ENCODE measurements at regions not wholly inside any gene's neighbourhood (a gene's known extent, or its start where the extent isn't known, plus 50 kb on each side); places are given as distances from the start of the nearest gene placed in this dataset.
"Not testable (repeated sequence)": the region's sequence is repeated elsewhere in the genome, so short reads cannot be mapped to it uniquely, and the experiment has no call there.

DNA sequence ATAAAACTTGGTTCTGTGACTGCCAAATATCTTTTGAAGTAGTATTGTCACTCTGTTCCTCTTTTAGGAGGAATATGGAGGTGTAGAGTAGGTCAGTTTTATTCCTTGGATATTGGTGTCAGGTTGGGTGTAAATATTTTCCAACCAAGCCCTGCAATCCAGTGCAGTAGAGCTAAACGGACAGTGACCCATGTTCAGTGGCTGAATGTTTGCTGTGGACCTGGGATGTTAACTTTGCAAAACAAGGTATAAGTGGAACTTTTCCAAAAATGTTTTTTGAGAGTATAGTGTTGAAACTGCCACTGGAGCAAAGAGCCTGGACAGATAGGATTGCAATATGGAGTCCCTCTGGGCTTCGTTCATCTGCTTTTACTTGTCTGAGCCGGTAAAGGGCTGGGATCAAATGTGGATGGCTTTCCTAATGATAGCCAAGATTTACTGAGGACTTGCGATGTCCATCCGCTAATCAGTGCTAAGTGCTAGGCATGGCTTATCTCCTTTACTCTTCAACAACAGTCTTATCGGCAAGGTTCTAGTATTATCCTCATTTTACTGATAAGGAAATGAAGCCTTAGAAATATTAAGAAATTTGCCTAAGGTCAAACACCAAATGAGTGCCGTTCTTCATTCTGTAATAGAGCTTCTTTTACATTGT, 69.0 kb upstream of the BACH2 start:
- Histone ChIP-seq H3K27me3 (no peaks in the 10 kb centered on the region), H3K36me3 (no peaks in the 10 kb centered on the region), H3K4me1 (peaks cover 5 to 8% of the 10 kb centered on the region in 2 donors), H3K27ac (no peak overlapping the region), H3K4me3 (no peak overlapping the region), H3K9me3 (no peaks in the 10 kb centered on the region)
- DNase-seq (ENCODE audit: low spot score in 2 of 2) = no peak
- TF ChIP-seq, protein P1, sequence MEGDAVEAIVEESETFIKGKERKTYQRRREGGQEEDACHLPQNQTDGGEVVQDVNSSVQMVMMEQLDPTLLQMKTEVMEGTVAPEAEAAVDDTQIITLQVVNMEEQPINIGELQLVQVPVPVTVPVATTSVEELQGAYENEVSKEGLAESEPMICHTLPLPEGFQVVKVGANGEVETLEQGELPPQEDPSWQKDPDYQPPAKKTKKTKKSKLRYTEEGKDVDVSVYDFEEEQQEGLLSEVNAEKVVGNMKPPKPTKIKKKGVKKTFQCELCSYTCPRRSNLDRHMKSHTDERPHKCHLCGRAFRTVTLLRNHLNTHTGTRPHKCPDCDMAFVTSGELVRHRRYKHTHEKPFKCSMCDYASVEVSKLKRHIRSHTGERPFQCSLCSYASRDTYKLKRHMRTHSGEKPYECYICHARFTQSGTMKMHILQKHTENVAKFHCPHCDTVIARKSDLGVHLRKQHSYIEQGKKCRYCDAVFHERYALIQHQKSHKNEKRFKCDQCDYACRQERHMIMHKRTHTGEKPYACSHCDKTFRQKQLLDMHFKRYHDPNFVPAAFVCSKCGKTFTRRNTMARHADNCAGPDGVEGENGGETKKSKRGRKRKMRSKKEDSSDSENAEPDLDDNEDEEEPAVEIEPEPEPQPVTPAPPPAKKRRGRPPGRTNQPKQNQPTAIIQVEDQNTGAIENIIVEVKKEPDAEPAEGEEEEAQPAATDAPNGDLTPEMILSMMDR (IDR thresholded peaks at IDR 0.05) = no peak
- intact Hi-C loops (cut with DNase I) = loop anchor here (5.0 kb wide), 1 partner anchor 363 kb away; no protein-coding TSS in a partner anchor

DNA sequence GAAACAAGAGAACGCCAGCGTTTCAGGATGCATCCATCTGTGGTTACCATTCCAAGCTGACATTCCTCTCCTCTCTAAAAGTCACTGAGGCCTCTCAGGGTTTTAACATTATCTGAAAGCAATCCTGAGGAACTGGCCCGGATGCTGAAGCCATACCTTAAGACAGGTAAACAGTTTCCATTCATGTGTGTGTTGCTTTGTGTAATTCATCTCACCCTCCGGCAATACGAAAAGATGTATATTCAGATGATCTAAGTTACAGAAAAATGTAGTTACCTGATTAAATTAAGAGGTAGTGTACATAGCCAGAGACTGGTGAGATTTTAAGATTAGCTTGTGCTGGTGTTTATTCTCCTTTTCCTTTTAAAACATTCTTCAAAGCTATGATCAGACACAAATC, 68.4 kb upstream of the BACH2 start:
- TF ChIP-seq, protein P1 (IDR thresholded peaks at IDR 0.05) = no peak
- Histone ChIP-seq H3K9me3 (no peaks in the 10 kb centered on the region), H3K4me3 (no peak overlapping the region), H3K36me3 (no peaks in the 10 kb centered on the region), H3K27ac (no peak overlapping the region), H3K27me3 (no peaks in the 10 kb centered on the region), H3K4me1 (peaks cover 5 to 8% of the 10 kb centered on the region in 2 donors)
- no peak for DNase-seq (ENCODE audit: low spot score in 2 of 2)
- intact Hi-C loops (cut with DNase I) = loop anchor here (5.0 kb wide), 1 partner anchor 363 kb away; no protein-coding TSS in a partner anchor

DNA sequence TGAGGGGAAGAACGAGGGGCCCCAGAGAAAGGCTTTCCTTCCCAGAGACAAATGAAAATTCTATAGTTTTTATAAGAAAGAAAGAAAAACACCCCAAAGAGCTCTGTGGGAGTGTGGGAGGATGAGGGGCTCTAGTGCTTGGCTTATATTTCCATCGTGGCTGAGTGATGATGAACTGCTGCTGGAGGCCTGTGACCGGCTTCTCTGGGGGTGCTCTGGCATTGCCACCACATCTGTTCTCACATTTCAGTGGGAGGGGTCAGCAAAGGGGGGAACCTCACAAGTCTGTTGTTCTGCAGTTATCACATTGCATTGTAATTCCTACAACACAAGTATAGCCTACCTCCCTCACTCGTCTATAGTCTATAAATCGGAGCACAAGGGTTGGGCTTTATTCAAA, 67.6 kb upstream of the BACH2 start:
- TF ChIP-seq, protein P1 (IDR thresholded peaks at IDR 0.05) = no peak
- Histone ChIP-seq H3K4me1 (peaks cover 0 to 3% of the 10 kb centered on the region in 2 donors), H3K27me3 (no peaks in the 10 kb centered on the region), H3K27ac (no peak overlapping the region), H3K4me3 (no peak overlapping the region), H3K9me3 (no peaks in the 10 kb centered on the region), H3K36me3 (no peaks in the 10 kb centered on the region)
- intact Hi-C loops (cut with DNase I) = no loop called here
- no peak for DNase-seq (ENCODE audit: low spot score in 2 of 2)

DNA sequence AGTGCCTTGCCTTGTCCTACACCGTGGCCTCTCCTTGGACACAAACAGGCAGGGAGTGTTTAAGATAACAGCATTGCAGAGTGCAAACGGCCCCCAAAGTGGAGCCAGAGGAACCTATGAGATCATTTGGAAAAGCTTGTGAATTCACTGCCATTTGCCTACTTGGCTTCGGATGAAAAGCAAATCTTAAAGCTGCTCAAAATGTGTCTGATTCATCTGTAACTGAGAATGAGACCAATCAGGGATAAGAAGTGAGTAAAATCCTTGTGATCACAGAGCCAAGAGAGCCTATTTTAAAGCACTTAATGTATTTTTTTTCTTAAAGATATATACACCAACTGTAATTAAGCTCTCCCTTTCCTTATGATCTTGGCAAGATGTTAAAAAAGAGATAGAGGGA, 65.7 kb upstream of the BACH2 start:
- TF ChIP-seq, protein P1 (IDR thresholded peaks at IDR 0.05) = no peak

DNA sequence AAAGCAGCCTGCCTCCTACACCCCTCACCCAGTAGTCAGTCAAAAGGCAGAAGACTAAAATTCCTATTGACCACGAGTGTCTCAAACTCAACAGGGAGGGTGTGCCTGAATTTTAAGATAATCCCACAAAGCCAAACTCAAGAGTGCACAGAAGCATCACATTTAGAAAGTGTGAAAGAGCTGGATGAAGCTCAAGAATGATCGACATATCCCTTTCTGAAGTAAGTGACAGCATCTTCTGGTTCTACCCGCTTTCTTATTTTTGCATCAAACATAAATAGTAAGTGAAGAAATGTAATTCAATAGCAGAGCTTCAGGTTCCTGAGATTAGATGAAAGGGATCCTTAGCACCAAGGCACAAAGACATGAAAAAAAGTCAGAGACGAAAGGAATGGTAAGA, 64.5 kb upstream of the BACH2 start:
- H3K27ac ChIP-seq = no peak overlapping the region
- TF ChIP-seq, protein P1 (IDR thresholded peaks at IDR 0.05) = no peak
- H3K4me3 ChIP-seq = no peak overlapping the region
- no peaks in the 10 kb centered on the region for H3K36me3 ChIP-seq
- H3K9me3 ChIP-seq = no peaks in the 10 kb centered on the region
- H3K27me3 ChIP-seq = no peaks in the 10 kb centered on the region
- DNase-seq (ENCODE audit: low spot score in 2 of 2) = no peak
- intact Hi-C loops (cut with DNase I) = no loop called here
- no peaks in the 10 kb centered on the region for H3K4me1 ChIP-seq

More for the DNA sequence above, 65.7 kb upstream of the BACH2 start:
- DNase-seq (ENCODE audit: low spot score in 2 of 2) = no peak
- H3K9me3 ChIP-seq = no peaks in the 10 kb centered on the region
- no peaks in the 10 kb centered on the region for H3K27me3 ChIP-seq
- H3K36me3 ChIP-seq = no peaks in the 10 kb centered on the region
- H3K4me3 ChIP-seq = no peak overlapping the region
- no peaks in the 10 kb centered on the region for H3K4me1 ChIP-seq
- no peak overlapping the region for H3K27ac ChIP-seq
- intact Hi-C loops (cut with DNase I) = no loop called here

DNA sequence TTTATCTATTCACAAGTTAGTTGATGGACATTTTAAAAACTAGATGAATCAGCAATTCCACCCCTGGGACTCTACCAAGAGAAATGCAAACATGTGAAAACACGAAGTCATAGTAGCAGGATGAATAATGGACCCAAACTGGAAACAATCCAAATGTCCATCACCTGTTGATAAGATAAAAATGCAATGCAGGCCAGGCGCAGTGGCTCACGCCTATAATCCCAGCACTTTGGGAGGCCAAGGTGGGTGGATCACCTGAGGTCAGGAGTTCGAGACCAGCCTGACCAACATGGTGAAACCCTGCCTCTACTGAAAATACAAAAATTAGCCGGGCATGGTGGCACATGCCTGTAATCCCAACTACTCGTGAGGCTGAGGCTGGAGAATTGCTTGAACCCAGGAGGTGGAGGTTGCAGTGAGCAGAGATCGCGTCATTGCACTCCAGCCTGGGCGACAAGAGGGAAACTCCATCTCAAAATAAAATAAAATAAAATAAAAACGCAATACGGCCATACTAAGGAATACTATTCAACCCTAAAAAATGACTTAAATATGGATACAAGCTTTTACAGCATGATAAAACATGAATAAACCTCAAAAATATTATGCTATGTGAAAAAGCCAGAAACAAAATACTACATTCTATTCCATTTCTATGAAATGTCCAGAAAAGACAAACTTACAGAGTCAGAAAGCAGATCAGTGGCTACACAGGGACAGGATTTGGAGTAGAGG, 61.6 kb upstream of the BACH2 start:
- H3K4me3 ChIP-seq; H3K4me1 ChIP-seq; H3K36me3 ChIP-seq; H3K9me3 ChIP-seq; intact Hi-C loops (cut with DNase I); H3K27ac ChIP-seq; DNase-seq (ENCODE audit: low spot score in 2 of 2); H3K27me3 ChIP-seq: not testable (repeated sequence)
